Liver (tissue), 8 donors: ENCODE measurements at regions not wholly inside any gene's neighbourhood (a gene's known extent, or its start where the extent isn't known, plus 50 kb on each side); places are given as distances from the start of the nearest gene placed in this dataset.
A peak's percentile ranks its signal among the peaks of the same experiment; 100 is the strongest.

Experiments used
- DNase-seq: peaks from one replicate; pipeline ENCODE4 v3.0.0-alpha.2; 2017; ENCODE audit warnings: low spot score
- H3K27ac ChIP-seq, 2 donors: one replicate each; pipeline ENCODE4 v1.7.0; 2013; ENCODE audit warnings: inconsistent platforms in 2 of 2, low read length in 2 of 2, control low read depth in 1 of 2, low read depth in 1 of 2, mild to moderate bottlenecking in 1 of 2
- H3K27me3 ChIP-seq, 4 donors: one replicate each; pipeline versions ENCODE4 v1.6.1 to v1.7.0; 2013; ENCODE audit warnings: low read length in 3 of 4, inconsistent platforms in 1 of 4, mild to moderate bottlenecking in 1 of 4, moderate library complexity in 1 of 4; ENCODE audit not compliant: control insufficient read depth in 4 of 4, insufficient read depth in 4 of 4
- H3K36me3 ChIP-seq, 4 donors: one replicate each; pipeline versions ENCODE4 v1.6.1 to v1.7.0; 2013; ENCODE audit warnings: low read length in 3 of 4, mild to moderate bottlenecking in 3 of 4, low read depth in 1 of 4, moderate library complexity in 1 of 4; ENCODE audit not compliant: control insufficient read depth in 4 of 4, insufficient read depth in 3 of 4
- H3K4me1 ChIP-seq, 4 donors: one replicate each; pipeline versions ENCODE4 v1.6.1 to v1.7.0; 2013; ENCODE audit warnings: low read length in 3 of 4, mild to moderate bottlenecking in 3 of 4, moderate library complexity in 1 of 4; ENCODE audit not compliant: control insufficient read depth in 4 of 4, insufficient read depth in 4 of 4
- H3K4me3 ChIP-seq, 3 donors: one replicate each; pipeline versions ENCODE4 v1.6.1 to v1.7.0; 2013; ENCODE audit warnings: low read length in 3 of 3, control low read depth in 1 of 3, low read depth in 1 of 3, mild to moderate bottlenecking in 1 of 3
- H3K9ac ChIP-seq, 2 donors: one replicate each; pipeline ENCODE4 v1.7.0; 2013; ENCODE audit warnings: low read length in 2 of 2, mild to moderate bottlenecking in 2 of 2, moderate library complexity in 2 of 2, control low read depth in 1 of 2, low read depth in 1 of 2
- H3K9me3 ChIP-seq, 4 donors: one replicate each; pipeline versions ENCODE4 v1.6.1 to v1.7.0; 2013; ENCODE audit warnings: low read length in 3 of 4; ENCODE audit not compliant: control insufficient read depth in 4 of 4
- EGR1 ChIP-seq, 2 donors: IDR thresholded peaks; 2 replicates each; pipeline ENCODE4 v1.6.1; 2016 to 2018; ENCODE audit warnings: antibody characterized with exemption in 2 of 2, low read depth in 2 of 2
- FOXA1 ChIP-seq: IDR thresholded peaks from 2 replicates; pipeline ENCODE4 v1.6.1; 2016; ENCODE audit warnings: antibody characterized with exemption
- FOXA2 ChIP-seq: IDR thresholded peaks from 2 replicates; pipeline ENCODE4 v1.6.1; 2016; ENCODE audit warnings: antibody characterized with exemption
- GABPA ChIP-seq, 2 donors: IDR thresholded peaks in 1 of 2; conservative IDR thresholded peaks in 1 of 2; 2 replicates each; pipeline ENCODE4 v1.6.1; 2016; ENCODE audit warnings: antibody characterized with exemption in 2 of 2, mild to moderate bottlenecking in 1 of 2, moderate library complexity in 1 of 2
- HNF4A ChIP-seq, 2 donors: conservative IDR thresholded peaks; 2 replicates each; pipeline ENCODE4 v1.6.1; 2016; ENCODE audit warnings: antibody characterized with exemption in 2 of 2, mild to moderate bottlenecking in 2 of 2
- HNF4G ChIP-seq: IDR thresholded peaks from 2 replicates; pipeline ENCODE4 v1.6.1; 2016; ENCODE audit warnings: antibody characterized with exemption
- JUND ChIP-seq, 2 donors: IDR thresholded peaks; 2 replicates each; pipeline ENCODE4 v1.6.1; 2016; ENCODE audit warnings: antibody characterized with exemption in 2 of 2
- NR2F2 ChIP-seq: IDR thresholded peaks from 2 replicates; pipeline ENCODE4 v1.6.1; 2016; ENCODE audit warnings: antibody characterized with exemption
- RAD21 ChIP-seq, 2 donors: IDR thresholded peaks; 2 replicates each; pipeline ENCODE4 v1.6.1; 2016; ENCODE audit warnings: antibody characterized with exemption in 2 of 2, mild to moderate bottlenecking in 2 of 2
- RXRA ChIP-seq, 2 donors: IDR thresholded peaks; 2 replicates each; pipeline ENCODE4 v1.6.1; 2017 to 2018; ENCODE audit warnings: antibody characterized with exemption in 2 of 2, mild to moderate bottlenecking in 1 of 2
- SP1 ChIP-seq: IDR thresholded peaks from 2 replicates; pipeline ENCODE4 v1.6.1; 2018; ENCODE audit warnings: antibody characterized with exemption, mild to moderate bottlenecking
- TAF1 ChIP-seq: conservative IDR thresholded peaks from 2 replicates; pipeline ENCODE4 v1.6.1; 2016; ENCODE audit warnings: antibody characterized with exemption, mild to moderate bottlenecking
- YY1 ChIP-seq: IDR thresholded peaks from 2 replicates; pipeline ENCODE4 v1.6.1; 2016; ENCODE audit warnings: antibody characterized with exemption, mild to moderate bottlenecking
- WGBS: extraction: QIAGEN DNeasy Blood & Tissue Kit; methylation state at CpG from one replicate; pipeline ENCODE4 v1.1.7; 2013; 5-methylcytosine and 5-hydroxymethylcytosine counted together
- TF ChIP-seq, protein P1 (sequence below): IDR thresholded peaks from 2 replicates; pipeline ENCODE4 v1.6.1; 2016; ENCODE audit warnings: antibody characterized with exemption
- TF ChIP-seq, protein P2 (sequence below): fragments of 150-350 bp; IDR thresholded peaks from 2 replicates; pipeline ENCODE4 v1.5.1; 2017; ENCODE audit warnings: improper control_type of control experiment, low read depth, low read length; ENCODE audit not compliant: missing input control
- TF ChIP-seq, protein P3 (sequence below): IDR thresholded peaks from 2 replicates; pipeline ENCODE4 v1.6.1; 2016; ENCODE audit warnings: antibody characterized with exemption
- TF ChIP-seq, protein P4 (sequence below): IDR thresholded peaks from 2 replicates; pipeline ENCODE4 v1.6.1; 2016; ENCODE audit warnings: antibody characterized with exemption
- TF ChIP-seq, protein P5 (sequence below): IDR thresholded peaks from 2 replicates; pipeline ENCODE4 v1.6.1; 2016; ENCODE audit warnings: antibody characterized with exemption, mild to moderate bottlenecking
- donor health status: healthy.
- donor health status: healthy.
- donor health status: healthy.
- donor health status: healthy.
- donor health status: healthy.

DNA sequence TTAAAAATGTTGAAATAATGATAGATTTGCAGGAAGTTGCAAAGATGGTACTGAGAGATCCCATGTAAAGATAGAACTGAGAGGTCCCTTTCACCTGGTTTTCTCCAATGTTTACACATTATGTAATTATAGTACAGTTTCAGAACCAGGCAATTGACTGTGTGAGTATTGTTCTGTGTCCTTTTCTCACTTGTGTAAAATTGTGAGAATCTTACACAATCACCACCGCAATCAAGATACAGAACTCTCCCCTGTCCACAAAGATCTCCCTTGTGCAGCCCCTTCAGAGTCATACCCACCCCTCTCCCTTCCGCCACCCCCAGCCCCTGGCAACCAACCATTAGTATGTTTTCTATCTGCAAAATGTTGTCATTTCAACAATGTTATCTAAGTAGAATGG lies 119.8 kb upstream of the NAV2 start:
- Histone ChIP-seq H3K9ac (no peak overlapping the region), H3K4me1 (peaks cover 6 to 21% (median 12%) of the 10 kb centered on the region in 4 donors), H3K27me3 (no peaks in the 10 kb centered on the region), H3K4me3 (no peak overlapping the region), H3K36me3 (no peaks in the 10 kb centered on the region), H3K27ac (no peak overlapping the region), H3K9me3 (no peaks in the 10 kb centered on the region)
- no peak for DNase-seq
- TF ChIP-seq, protein P1, sequence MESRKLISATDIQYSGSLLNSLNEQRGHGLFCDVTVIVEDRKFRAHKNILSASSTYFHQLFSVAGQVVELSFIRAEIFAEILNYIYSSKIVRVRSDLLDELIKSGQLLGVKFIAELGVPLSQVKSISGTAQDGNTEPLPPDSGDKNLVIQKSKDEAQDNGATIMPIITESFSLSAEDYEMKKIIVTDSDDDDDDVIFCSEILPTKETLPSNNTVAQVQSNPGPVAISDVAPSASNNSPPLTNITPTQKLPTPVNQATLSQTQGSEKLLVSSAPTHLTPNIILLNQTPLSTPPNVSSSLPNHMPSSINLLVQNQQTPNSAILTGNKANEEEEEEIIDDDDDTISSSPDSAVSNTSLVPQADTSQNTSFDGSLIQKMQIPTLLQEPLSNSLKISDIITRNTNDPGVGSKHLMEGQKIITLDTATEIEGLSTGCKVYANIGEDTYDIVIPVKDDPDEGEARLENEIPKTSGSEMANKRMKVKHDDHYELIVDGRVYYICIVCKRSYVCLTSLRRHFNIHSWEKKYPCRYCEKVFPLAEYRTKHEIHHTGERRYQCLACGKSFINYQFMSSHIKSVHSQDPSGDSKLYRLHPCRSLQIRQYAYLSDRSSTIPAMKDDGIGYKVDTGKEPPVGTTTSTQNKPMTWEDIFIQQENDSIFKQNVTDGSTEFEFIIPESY = peak; percentile 16
- TF ChIP-seq RXRA (IDR thresholded peaks at IDR 0.05) = peak in 1 of 2 donors; percentile 65
- TF ChIP-seq JUND (IDR thresholded peaks at IDR 0.05) = no peak
- TF ChIP-seq FOXA2 = peak; percentile 73
- TF ChIP-seq, protein P2, sequence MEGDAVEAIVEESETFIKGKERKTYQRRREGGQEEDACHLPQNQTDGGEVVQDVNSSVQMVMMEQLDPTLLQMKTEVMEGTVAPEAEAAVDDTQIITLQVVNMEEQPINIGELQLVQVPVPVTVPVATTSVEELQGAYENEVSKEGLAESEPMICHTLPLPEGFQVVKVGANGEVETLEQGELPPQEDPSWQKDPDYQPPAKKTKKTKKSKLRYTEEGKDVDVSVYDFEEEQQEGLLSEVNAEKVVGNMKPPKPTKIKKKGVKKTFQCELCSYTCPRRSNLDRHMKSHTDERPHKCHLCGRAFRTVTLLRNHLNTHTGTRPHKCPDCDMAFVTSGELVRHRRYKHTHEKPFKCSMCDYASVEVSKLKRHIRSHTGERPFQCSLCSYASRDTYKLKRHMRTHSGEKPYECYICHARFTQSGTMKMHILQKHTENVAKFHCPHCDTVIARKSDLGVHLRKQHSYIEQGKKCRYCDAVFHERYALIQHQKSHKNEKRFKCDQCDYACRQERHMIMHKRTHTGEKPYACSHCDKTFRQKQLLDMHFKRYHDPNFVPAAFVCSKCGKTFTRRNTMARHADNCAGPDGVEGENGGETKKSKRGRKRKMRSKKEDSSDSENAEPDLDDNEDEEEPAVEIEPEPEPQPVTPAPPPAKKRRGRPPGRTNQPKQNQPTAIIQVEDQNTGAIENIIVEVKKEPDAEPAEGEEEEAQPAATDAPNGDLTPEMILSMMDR = no peak
- no peak for TF ChIP-seq GABPA (IDR thresholded peaks at IDR 0.05 in 1 of 2, conservative IDR thresholded peaks at IDR 0.05 in 1 of 2)
- TF ChIP-seq, protein P3, sequence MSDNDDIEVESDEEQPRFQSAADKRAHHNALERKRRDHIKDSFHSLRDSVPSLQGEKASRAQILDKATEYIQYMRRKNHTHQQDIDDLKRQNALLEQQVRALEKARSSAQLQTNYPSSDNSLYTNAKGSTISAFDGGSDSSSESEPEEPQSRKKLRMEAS = peak; percentile 10
- TF ChIP-seq NR2F2 = no peak
- TF ChIP-seq SP1 = no peak
- TF ChIP-seq TAF1 = no peak
- TF ChIP-seq, protein P4, sequence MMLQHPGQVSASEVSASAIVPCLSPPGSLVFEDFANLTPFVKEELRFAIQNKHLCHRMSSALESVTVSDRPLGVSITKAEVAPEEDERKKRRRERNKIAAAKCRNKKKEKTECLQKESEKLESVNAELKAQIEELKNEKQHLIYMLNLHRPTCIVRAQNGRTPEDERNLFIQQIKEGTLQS = no peak
- no peak for TF ChIP-seq EGR1 (IDR thresholded peaks at IDR 0.05; ENCODE audit: low read depth in 2 of 2)
- TF ChIP-seq FOXA1 = peak; percentile 45
- no peak for TF ChIP-seq HNF4G
- peak; percentile 23 to 38 for TF ChIP-seq HNF4A (conservative IDR thresholded peaks at IDR 0.05)
- no peak for TF ChIP-seq RAD21 (IDR thresholded peaks at IDR 0.05)
- TF ChIP-seq, protein P5, sequence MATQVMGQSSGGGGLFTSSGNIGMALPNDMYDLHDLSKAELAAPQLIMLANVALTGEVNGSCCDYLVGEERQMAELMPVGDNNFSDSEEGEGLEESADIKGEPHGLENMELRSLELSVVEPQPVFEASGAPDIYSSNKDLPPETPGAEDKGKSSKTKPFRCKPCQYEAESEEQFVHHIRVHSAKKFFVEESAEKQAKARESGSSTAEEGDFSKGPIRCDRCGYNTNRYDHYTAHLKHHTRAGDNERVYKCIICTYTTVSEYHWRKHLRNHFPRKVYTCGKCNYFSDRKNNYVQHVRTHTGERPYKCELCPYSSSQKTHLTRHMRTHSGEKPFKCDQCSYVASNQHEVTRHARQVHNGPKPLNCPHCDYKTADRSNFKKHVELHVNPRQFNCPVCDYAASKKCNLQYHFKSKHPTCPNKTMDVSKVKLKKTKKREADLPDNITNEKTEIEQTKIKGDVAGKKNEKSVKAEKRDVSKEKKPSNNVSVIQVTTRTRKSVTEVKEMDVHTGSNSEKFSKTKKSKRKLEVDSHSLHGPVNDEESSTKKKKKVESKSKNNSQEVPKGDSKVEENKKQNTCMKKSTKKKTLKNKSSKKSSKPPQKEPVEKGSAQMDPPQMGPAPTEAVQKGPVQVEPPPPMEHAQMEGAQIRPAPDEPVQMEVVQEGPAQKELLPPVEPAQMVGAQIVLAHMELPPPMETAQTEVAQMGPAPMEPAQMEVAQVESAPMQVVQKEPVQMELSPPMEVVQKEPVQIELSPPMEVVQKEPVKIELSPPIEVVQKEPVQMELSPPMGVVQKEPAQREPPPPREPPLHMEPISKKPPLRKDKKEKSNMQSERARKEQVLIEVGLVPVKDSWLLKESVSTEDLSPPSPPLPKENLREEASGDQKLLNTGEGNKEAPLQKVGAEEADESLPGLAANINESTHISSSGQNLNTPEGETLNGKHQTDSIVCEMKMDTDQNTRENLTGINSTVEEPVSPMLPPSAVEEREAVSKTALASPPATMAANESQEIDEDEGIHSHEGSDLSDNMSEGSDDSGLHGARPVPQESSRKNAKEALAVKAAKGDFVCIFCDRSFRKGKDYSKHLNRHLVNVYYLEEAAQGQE = no peak
- TF ChIP-seq YY1 = no peak
- 60% methylated on average over 2 of the region's 2 CpGs for WGBS
